ENCODE measurements at regions not wholly inside any gene's neighbourhood (a gene's known extent, or its start where the extent isn't known, plus 50 kb on each side); places are given as distances from the start of the nearest gene placed in this dataset.
"Not testable (repeated sequence)": the region's sequence is repeated elsewhere in the genome, so short reads cannot be mapped to it uniquely, and the experiment has no call there.

DNA sequence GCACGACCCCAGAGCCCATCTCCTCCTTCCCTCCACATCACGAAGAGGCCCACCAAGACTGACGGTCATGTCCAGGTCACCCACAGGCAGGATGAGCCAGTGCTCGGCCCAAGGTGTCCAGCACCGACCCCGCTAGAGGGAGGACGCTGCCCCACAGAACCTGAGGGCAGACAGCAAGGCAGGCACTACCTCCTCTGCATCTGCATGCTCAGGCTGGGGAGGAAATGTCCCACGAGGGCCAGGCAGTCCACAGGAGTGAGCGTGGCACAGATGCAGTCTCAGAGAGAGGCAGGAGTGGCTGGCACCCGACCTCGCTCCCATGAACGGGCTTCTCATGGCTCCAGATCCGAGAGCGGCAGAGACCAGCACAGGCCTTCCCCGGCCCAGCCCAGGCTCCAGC lies 133.2 kb downstream of the TUBA3C start:
- no peak for DNase-seq
- in situ Hi-C loops (cut with HindIII; ENCODE audit: low pct_ligation_motif_present, low pct_unique_long_range_greater_than_20kb, low sequenced_read_pairs) = no loop called here

- DNase-seq = no peak
Observed at GRCh38 chr13:19023115-19023514, 158.5 kb downstream of the TUBA3C start.

GRCh38 chr13:19020988-19021387 lies 160.6 kb downstream of the TUBA3C start:
- DNase-seq = no peak
- in situ Hi-C loops (cut with HindIII; ENCODE audit: low pct_ligation_motif_present, low pct_unique_long_range_greater_than_20kb, low sequenced_read_pairs) = no loop called here

More at GRCh38 chr13:19023115-19023514, 158.5 kb downstream of the TUBA3C start:
- in situ Hi-C loops (cut with HindIII; ENCODE audit: low pct_ligation_motif_present, low pct_unique_long_range_greater_than_20kb, low sequenced_read_pairs) = no loop called here

DNA sequence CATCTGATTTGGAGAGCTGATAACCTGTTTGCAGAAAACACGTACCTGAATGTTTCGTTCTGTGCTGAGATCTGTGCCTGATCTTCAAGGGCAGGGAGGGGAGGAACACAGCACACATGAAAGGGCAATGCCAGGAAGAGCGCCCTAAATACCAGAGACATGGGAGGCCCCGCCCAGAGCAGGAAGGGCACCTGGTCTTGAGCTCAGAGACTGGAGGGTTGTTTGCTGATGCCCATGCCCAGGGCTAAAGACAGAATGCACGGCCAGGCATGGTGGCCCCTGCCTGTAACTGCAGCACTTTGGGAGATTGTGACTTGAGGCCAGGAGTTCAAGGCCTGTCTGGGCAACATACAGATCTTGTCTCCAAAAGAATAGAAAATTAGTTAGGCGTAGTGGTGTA lies 183.2 kb downstream of the TUBA3C start:
- in situ Hi-C loops (cut with HindIII; ENCODE audit: low pct_ligation_motif_present, low pct_unique_long_range_greater_than_20kb, low sequenced_read_pairs) = no loop called here
- DNase-seq = no peak

- in situ Hi-C loops (cut with HindIII; ENCODE audit: low pct_ligation_motif_present, low pct_unique_long_range_greater_than_20kb, low sequenced_read_pairs) = no loop called here
- DNase-seq = no peak
Observed at GRCh38 chr13:18996627-18997051, 185.0 kb downstream of the TUBA3C start.

- no peak for DNase-seq
- in situ Hi-C loops (cut with HindIII; ENCODE audit: low pct_ligation_motif_present, low pct_unique_long_range_greater_than_20kb, low sequenced_read_pairs) = no loop called here
Observed at GRCh38 chr13:18996221-18996620, 185.4 kb downstream of the TUBA3C start.

GRCh38 chr13:18995259-18995873 lies 186.3 kb downstream of the TUBA3C start:
- DNase-seq = no peak
- in situ Hi-C loops (cut with HindIII; ENCODE audit: low pct_ligation_motif_present, low pct_unique_long_range_greater_than_20kb, low sequenced_read_pairs) = no loop called here

GRCh38 chr13:18993884-18994660 lies 187.6 kb downstream of the TUBA3C start:
- DNase-seq = no peak
- in situ Hi-C loops (cut with HindIII; ENCODE audit: low pct_ligation_motif_present, low pct_unique_long_range_greater_than_20kb, low sequenced_read_pairs) = no loop called here

DNA sequence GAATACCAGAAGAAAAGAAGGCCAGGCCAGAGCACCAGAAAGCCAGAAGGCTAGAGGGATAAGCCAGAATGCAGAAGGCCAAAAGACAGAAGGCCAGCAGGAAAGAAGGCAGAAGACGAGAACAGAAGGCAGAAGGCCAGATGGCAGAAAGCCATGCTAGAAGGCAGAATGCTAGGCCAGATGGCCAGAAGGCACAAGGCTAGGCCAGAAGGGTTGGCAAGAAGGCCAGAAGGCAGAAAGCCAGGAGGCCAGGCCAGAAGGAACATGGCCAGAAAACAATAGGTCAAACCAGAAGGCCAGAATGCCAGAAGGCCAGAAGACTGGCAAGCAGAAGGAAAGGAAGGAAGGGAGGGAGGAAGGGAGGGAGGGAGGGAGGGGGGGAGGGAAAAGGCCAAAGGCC lies 188.8 kb downstream of the TUBA3C start:
- no peak for DNase-seq
- in situ Hi-C loops (cut with HindIII; ENCODE audit: low pct_ligation_motif_present, low pct_unique_long_range_greater_than_20kb, low sequenced_read_pairs) = no loop called here

DNA sequence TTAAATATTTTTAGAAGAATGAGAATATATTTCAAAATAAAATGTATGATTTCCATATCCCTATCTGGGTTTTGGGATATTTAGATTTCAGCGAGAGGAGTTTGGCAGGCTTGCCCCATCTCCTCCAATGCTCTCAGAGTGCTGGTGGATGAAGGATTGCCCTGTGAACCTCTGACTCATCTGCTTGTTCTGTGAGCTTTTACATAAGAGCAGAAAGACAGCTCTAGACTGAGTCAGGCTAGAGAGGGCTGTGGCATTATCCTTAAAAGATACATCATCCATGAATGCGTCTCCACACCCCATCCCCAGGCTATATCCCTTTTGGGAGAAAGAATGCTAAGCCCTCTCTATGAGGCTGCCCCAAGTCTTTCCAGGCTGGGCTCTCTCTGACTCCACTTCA lies 190.6 kb downstream of the TUBA3C start:
- DNase-seq = no peak
- in situ Hi-C loops (cut with HindIII; ENCODE audit: low pct_ligation_motif_present, low pct_unique_long_range_greater_than_20kb, low sequenced_read_pairs) = no loop called here

DNA sequence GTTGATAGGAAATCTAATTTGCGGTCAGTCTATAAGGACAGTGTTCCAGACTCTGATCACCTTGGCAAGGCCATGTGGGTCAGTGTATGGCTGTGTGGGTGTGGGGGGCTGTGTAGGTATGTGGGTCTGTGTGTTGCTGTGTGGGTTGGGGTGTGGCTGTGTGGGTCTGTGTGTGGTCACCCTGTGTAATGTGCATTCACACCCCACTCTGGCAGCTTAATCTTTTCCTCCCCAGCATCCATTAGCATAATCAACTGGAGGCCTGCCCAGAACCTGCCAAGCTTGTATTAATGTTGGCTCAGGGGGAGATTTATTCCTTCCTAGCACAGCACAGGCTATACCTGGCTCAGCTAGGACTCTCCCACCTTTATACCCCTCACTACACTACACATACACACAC lies 203.2 kb downstream of the TUBA3C start:
- in situ Hi-C loops (cut with HindIII; ENCODE audit: low pct_ligation_motif_present, low pct_unique_long_range_greater_than_20kb, low sequenced_read_pairs) = no loop called here
- no peak for DNase-seq

DNA sequence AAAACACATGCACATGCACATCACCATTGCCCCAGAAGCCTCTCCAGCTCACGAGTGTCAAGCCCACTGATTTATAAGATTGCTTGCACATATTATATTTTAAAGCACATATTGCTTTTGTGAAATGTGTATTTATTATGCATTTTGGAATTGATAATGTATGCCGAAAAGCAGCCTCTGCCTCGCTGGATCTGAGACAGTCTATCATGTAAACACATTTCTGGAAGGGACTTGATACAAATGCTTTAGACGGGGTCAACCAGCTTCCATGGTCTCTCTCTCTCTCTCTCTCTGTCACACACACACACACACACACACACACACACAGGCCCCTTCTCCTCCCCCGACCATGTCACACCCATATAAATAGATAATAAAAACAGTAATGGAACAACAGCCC lies 203.8 kb downstream of the TUBA3C start:
- in situ Hi-C loops (cut with HindIII; ENCODE audit: low pct_ligation_motif_present, low pct_unique_long_range_greater_than_20kb, low sequenced_read_pairs) = no loop called here
- no peak for DNase-seq

- in situ Hi-C loops (cut with HindIII; ENCODE audit: low pct_ligation_motif_present, low pct_unique_long_range_greater_than_20kb, low sequenced_read_pairs) = no loop called here
- no peak for DNase-seq
Observed at GRCh38 chr13:18971576-18972219, 209.9 kb downstream of the TUBA3C start.

GRCh38 chr13:18965347-18965855 lies 216.2 kb downstream of the TUBA3C start:
- in situ Hi-C loops (cut with HindIII; ENCODE audit: low pct_ligation_motif_present, low pct_unique_long_range_greater_than_20kb, low sequenced_read_pairs) = no loop called here
- DNase-seq = no peak

DNA sequence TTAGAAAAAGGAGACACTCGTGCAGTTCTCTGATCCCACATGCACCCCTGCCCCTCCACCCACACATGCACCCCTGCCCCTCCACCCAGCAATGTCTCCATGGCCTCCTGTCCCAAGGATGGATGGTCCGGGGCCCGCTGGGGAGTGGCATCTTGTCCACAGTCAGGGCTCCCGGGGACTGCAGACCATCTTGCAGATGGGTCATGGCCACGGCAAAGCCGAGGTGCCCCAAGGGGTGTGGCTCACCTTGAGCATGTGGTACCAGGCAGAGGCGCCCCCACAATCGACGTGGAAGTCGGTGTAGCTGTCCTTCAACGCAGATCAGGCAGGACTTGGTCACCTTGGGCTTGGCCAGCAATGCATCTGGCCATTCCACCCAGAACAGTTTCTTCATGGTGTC lies 216.7 kb downstream of the TUBA3C start:
- in situ Hi-C loops (cut with HindIII; ENCODE audit: low pct_ligation_motif_present, low pct_unique_long_range_greater_than_20kb, low sequenced_read_pairs) = no loop called here
- DNase-seq = no peak

GRCh38 chr13:18963684-18964083 lies 217.9 kb downstream of the TUBA3C start:
- in situ Hi-C loops (cut with HindIII; ENCODE audit: low pct_ligation_motif_present, low pct_unique_long_range_greater_than_20kb, low sequenced_read_pairs); DNase-seq: not testable (repeated sequence)

GRCh38 chr13:18962168-18962734 lies 219.4 kb downstream of the TUBA3C start:
- DNase-seq = no peak
- in situ Hi-C loops (cut with HindIII; ENCODE audit: low pct_ligation_motif_present, low pct_unique_long_range_greater_than_20kb, low sequenced_read_pairs) = no loop called here

- no peak for DNase-seq
- in situ Hi-C loops (cut with HindIII; ENCODE audit: low pct_ligation_motif_present, low pct_unique_long_range_greater_than_20kb, low sequenced_read_pairs) = no loop called here
Observed at GRCh38 chr13:18961383-18962117, 220.1 kb downstream of the TUBA3C start.

Data from ACHN (cell line).